DMS114 treated with DMSO at 0.1 percent for 48 hours (cell line): ENCODE measurements at regions not wholly inside any gene's neighbourhood (a gene's known extent, or its start where the extent isn't known, plus 50 kb on each side); places are given as distances from the start of the nearest gene placed in this dataset.

Experiments
- DNase-seq: peaks from one replicate; lab custom pipeline; 2025; ENCODE audit not compliant: unreplicated experiment; lab: John Stamatoyannopoulos, UW

DNA sequence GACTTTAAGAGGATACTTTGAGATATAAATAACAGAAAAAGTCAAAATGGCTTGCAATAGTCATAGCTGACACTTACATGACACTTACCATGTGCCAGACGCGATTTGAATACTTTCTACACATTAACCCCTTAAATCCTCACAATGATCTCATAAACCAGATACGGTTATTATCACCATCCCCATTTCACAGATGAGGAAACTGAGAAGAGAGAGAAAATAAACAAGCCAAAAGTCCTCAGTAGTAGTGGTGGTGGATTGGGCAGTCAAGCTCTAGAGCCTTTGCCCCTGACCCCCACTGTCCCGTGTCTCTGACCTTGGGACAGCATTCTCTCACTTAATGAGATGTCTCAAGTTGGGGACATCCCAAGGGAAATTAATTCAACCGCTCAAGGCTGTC lies 105.2 kb upstream of the TAF1B start:
- DNase-seq, result no peak

DNA sequence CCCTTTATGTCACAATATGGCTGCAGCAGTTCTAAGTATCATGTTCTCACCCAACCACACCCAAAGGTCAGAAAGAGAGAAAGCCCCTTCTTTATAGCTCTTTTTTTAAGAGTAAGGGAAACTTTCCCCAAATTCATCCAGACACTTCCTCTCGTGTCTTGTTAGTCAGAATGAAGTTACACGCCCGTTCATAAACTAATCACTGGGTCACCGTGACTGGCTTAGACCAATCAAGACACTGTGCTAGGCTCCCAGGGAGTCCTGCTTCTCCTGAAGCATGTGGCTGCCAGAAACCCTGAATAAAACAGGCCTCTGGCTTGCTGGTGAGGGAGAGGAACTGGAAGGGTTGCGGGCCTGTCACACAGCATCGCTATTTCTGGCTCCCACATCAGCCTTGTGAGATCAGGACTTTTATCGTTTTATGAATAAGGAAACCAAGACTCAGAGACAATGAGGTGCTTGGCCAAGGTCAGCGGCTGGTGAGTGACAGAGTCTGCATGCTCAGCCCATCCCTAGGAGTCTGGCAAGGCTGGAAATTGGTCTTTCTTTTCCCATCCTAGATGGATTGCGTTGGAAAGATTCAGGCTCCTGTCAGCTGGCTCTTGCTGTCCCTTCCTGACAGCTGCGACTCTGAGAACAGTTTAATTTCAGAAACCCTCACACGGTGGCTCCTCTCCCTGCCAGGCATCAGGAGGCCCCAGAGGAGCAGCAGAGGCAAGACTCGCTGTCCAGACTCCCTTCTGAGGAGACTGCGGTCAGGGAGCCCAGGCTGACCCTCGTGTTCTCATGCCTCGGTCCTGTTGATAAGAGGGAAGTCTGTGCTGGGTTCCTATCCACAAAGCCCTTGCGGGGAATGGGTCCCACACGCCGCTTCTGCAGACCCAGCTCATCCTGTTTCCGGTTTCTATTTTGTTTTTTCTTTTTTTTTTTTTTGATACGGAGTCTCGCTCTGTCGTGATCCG lies 104.5 kb upstream of the TAF1B start:
- DNase-seq, result no peak

GRCh38 chr2:9739531-9739964 lies 103.7 kb upstream of the TAF1B start:
- DNase-seq, result no peak

DNA sequence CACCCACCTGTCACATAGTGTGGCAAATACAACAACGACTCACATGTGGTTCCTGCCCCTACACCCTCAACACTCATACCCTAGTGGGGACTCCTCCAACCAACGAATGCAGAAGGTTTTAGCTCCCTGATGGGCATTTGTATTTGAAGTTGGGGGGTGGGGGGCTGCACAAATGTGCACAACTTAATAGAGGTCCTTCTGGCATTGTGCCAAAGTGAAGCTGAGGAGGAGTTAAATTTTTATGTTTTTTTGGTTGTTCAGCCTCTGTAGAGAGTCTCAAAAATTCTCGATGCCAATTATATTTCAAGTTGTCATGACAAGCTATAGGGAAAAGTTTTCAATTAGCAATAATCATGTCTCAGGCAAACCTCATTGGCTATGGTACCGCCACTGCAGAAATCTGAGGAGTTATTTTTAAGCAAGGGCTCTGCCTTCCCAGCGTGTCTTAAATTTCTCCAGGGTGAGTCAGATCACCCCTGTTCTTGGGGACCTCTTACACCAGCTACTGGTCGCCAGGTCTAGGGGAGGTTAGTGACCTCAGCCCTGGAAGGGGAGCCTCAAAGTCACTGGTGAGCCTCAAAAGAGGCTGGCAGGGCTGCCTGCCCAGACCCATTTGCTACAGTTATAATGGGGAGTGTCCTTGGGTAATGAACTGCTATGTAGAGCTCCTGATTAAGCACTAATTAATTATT lies 102.7 kb upstream of the TAF1B start:
- no peak for DNase-seq

- DNase-seq, result no peak
These were observed 102.2 kb upstream of the TAF1B start for GRCh38 chr2:9741110-9741509.

- no peak for DNase-seq
These were observed 100.7 kb upstream of the TAF1B start for GRCh38 chr2:9742601-9743000.

DNA sequence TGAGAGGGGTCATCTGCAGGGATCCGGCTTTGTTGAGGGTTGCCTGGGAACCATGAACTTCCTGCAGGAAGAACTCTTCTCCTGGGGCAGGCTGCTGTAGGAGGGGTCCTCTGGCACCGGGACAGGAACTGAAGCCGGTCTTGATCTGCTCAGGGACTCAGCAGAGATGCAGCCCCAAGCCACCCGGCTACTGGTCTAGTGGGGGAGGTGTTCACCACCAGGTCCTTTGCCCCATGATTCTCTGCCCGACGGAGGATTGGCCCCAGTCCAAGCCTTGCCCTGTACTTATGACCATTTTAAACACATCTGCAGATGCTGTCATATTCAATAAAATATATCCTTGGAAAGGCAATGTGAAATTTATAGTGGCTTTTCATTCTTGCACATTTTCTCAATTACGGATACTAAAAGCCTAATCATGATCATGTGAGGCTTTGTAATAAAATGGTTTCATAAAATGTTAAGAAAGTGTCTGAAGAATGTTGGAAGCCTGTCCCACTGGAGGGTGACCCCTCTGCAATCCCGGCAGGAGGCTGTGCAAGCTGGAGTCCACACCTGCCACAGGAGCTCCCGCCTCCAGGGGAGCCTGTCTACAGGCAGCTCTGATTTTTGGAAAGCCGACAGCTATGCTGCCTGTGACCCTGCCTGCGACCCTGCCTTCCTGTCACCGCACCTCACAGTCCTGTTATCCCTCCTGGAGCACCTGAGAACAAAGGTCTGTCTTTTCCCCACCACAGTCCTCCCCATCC lies 98.8 kb upstream of the TAF1B start:
- no peak for DNase-seq

DNA sequence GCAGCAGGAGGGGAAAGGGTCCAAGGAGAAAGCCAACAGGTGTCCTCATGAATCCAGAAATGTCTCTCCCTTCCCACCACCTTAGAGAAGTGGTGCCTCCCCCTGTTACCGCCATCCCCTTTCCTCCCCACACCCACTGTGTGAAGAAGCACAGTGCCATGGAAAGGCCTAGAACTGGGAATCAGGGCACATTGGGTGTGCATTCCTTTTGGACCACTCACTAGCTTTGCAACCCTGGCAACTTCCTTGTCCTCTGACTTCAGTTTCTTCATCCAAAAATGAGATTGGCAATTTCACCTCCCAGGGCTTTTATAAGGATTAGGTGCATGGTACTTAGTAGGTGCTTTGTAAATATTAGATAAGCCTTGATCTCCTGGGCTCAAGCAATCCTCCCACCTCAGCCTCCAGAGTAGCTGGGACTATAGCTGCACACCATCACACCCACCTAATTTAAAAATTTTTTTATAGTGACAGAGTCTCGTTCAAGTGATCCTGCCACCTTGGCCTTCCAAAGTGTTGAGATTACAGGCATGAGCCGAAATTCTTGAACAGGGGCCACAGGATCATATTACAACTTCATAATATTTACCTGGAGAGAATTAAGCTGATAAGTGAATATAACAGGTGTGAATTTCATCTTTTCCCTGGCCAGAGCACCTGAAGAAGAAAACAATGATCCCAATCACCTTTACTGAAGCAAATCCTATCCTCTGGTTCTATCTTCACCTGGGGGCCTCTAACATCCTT lies 97.9 kb upstream of the TAF1B start:
- DNase-seq, result no peak

DNA sequence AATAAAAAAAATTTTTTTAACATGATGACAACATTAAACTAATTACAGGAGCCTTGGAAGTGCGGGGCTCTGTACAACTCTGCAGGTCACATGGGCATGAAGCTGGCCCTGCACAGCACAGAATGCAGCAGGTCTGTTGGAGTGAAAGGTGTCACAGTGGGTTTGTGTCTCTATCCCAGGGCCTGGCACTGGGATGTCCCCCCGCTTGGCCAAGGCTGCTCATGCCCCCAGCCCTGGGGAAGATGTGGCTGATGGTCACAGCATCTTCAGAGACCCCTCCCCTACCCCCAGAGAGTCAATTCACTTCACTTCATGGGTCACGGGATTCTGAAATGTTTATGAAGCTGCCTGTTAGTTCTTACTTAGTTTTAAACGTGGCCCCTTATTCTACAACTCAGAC lies 95.9 kb upstream of the TAF1B start:
- no peak for DNase-seq

GRCh38 chr2:9748577-9748976 lies 94.7 kb upstream of the TAF1B start:
- DNase-seq, result no peak

DNA sequence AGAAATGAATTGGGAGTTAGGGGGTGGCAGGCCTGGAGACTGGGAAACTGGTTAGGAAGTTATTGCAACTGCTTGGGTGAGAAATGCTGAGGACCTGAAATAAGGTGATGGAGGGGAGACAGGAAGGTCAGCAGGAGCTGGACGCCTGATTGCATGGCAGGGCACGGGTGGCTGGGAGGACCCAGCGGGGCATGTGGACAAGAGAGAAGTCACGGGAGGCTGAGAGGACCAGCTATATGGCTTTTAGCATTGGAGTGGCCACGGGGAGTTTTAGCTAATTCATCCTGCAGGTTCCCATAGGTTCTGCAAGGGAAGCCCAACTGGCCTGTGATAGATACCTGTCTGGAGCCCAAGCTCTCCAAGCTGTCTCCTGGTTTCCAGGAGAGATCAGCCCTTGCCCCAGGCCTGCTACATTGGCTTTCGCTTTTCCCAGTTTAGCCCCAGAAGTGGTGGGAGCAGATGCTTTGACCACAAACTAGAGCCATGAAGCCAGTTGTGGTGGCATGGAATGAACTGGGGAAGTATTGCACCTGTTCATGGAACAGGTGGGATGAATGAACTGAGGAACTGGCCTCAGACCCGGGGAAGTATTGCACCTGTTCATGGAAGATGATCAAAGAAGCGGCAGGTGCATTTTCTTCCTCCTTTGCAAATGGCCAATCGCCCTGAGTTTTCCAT lies 93.6 kb upstream of the TAF1B start:
- no peak for DNase-seq

DNA sequence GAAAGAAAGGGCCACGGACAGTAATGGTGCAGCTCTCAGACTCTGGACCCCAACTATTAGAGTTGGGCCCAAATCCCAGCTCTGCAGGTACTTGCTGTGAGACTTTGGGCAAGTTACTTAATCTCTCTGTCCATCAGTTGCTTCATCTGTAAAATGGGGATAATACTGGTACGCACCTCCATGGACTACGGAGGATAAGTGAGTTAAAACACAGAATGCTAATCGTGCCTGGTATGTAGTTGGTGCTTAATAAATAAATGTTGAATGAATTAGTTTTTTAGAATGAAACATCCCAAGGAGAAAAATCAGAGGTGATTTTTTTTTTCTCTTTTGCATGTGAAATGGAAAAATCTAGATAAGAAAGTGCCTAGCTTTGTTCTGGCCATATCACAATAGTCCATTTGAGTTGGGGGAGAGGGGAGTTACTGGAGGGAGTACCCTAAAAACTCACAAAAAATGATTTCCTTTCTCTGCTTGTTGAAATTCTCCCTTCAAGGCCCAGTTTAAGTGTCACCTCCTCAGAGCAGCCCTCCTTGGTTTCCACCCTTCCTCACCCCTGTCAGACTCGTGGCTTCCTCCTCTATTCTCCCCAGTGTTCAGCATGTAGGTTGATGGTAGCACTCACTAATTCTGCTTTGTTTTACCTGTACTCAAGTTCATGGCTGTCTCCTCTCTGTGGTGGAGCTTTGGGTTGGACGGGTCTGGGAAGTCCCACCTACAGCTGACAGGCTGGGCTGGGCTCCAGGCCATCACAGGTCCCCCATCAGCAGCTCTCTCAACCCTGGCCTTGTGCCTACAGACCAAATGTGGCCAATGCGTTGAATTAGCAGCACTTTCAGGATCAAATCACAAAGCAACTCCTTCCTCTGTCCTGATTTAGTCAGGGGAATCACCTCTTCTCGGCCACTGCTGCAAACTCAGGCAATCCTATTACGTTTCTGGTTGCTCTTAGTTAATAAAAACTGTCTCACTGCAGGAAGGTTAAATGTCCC lies 92.8 kb upstream of the TAF1B start:
- no peak for DNase-seq

GRCh38 chr2:9751831-9752230 lies 91.4 kb upstream of the TAF1B start:
- no peak for DNase-seq

- DNase-seq, result no peak
These were observed 90.6 kb upstream of the TAF1B start for GRCh38 chr2:9752441-9753275.

DNA sequence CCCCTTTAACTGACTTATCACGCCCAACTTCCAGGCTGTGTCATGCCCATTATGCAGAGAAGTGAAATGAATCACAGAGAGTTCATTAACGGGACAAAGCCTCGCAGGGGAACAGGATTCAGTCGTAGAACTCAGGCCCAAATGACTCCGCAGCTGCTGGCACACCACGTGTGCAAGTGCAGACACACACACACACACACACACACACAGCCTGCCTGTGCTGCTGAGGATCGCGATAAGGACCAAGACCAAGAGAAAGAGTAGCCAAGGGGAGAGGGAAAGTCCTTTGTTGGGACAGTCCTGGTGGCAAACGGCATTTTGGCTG lies 90.0 kb upstream of the TAF1B start:
- DNase-seq, result no peak

DNA sequence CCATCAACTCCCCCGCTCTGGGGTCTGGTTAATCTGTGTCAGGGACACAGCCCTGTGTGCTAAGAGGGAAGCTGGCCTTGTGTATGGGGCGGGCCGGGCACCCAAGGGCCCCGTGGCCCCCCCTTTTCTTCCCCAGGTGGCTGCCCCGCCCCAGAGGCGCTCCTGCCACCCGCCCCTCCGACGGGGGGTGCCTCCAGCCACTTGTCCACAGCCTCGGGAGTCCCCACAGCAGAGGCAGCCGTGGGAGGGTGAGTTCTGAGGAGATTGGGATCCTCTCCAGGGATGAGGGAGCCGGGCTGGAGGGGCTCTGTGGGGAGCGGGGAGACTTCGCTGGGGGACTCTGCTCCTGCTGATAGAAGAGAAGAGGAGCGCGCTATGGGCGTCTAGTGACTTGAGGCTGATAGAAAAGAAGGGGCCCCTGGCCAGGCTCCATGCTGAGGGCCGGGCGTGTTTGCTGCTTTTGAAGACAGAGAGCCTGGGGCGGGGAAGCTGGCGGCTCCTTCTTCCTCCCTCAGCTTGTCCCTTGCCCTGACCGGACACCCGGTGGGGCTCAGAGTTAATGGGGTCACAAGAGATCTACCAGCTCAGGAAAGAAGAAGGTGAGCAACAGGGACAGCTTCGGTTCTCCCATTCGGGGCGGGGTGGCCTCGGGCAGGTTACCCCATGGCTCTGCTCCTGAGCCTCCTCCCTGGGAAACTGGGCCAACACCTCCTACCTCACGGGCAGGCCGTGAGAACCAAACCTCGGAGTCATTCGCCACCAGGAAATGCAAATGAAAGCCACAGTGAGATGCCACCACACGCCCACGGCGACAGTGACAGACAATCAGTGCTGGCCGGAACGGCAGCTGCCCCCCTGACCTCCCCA lies 89.4 kb upstream of the TAF1B start:
- DNase-seq, result no peak

GRCh38 chr2:9754532-9754887 lies 88.8 kb upstream of the TAF1B start:
- no peak for DNase-seq

DNA sequence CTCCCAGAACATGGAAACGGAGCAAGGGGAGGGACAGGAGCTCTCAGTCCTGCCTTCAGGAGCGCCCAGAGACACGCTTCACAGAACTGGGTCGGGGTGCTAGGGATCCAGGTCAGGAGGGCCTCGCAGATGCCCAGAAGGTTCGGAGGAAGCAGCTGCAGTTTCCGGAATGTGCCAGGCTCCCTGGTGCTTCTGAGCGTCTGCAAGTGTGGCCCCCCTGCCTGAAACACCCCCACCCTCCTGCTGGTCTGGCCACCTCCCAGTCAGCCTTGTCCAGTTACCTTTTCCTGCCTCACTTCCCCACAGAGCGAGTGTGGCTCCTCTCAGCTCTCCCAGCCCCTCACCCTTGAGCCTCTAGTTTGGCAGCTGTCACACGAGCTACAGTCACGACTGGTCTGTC lies 88.3 kb upstream of the TAF1B start:
- no peak for DNase-seq
